ENCODE measurements at regions not wholly inside any gene's neighbourhood (a gene's known extent, or its start where the extent isn't known, plus 50 kb on each side); places are given as distances from the start of the nearest gene placed in this dataset.

DNA sequence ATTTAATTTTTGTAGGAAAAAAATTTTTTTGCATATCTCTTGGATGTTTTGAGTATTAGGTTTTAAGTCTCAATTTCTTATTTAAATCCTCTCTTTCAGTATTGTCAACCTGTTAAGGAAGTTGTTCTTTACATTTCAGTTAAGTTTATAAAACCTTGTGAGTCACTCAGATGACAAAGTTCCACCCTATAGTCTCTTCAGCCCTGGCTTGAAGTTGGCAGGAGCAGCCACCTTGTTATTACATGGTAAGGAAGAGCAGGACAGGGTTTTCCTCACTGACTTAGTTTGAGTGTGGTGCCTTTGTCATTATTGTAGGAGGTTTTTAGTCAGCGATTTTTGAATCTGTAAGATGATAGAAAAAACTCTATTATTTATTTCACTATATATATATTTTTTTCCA is 2143.9 kb downstream of the MRPL39 start:
- DNase-seq (ENCODE audit: low read depth): no peak

DNA sequence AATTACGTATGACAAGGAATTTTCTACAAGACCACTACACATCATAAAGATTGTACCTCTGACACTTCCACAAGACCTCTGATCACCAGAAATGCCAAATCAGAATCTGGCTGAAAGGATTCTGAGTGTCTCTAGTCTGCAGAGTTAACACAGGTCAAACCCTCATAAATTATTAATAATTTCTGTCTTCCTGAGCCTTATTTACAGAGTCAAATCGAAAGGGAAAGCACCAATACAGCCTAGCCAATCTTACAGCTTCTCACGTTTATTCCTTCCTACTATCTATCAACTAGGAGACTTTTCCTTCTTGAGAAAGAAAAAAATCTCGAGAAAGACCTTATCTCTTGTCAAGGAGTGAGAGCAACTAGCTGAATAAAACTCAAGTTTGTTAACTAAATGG is 2151.6 kb downstream of the MRPL39 start:
- DNase-seq (ENCODE audit: low read depth): no peak

DNA sequence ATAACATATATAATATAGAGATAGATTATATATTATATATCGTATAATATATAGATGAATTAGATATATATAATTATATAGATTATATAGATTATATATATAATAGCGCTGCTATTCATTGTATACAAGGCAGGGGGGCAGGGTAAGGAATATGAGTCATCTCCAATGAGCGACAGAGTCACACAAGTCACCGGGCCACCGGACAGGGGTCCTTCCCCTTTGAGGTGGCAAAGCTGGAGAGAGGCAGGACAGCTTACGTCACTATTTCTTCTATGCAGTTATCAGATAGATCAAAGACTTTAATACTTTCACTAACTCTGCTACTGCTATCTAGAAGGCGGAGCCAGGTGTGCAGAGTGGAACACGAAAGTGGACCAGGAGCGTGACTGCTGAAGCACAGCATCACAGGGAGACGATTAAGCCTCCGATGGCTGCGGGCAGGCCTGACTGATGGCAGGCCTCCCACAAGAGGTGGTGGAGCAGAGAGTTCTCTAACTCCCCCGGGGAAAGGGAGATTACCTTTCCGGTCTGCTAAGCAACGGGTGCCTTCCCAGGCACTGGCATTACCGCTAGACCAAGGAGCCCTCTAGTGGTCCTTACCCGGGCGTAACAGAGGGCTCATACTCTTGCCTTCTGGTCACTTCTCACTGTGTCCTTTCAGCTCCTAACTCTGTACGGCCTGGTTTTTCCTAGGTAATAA is 2154.7 kb downstream of the MRPL39 start:
- DNase-seq (ENCODE audit: low read depth): peak; percentile 1

DNA sequence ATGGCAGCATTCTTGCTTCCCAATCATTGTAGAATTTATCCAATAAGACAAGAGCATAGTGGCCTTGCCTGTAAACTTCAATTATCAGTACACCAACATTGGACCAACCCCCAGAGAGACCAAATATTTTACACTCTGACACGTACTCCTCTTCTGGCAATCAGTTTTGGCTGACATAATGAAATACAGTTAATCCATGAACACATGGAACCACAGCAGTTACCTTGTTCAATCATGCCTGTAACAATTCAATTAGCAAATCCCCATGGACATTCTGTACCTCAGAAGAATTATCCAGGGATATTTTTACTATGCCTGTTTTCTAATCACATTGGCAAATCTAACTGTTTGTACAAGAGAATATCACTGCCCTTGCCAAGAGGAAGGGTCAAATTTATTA is 2162.0 kb downstream of the MRPL39 start:
- DNase-seq (ENCODE audit: low read depth): no peak

DNA sequence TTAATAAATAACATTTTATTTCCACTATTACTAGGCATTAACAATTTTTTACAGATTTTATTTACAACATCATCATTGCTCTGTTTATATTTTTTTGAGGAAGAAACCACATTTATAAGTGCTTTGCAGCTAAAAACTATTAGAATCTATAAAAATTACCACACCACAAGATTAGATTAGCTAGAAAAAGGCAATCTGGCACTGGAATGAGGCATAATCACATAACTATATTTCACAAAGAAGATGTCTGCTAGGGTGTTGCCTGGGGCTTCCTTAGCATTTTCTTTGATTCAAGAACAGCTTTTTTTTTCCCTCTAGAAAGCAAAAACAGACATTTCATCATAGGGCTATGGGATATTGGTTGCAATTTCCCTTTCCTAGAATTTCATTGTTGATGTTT is 2169.2 kb downstream of the MRPL39 start:
- no peak for DNase-seq (ENCODE audit: low read depth)

DNA sequence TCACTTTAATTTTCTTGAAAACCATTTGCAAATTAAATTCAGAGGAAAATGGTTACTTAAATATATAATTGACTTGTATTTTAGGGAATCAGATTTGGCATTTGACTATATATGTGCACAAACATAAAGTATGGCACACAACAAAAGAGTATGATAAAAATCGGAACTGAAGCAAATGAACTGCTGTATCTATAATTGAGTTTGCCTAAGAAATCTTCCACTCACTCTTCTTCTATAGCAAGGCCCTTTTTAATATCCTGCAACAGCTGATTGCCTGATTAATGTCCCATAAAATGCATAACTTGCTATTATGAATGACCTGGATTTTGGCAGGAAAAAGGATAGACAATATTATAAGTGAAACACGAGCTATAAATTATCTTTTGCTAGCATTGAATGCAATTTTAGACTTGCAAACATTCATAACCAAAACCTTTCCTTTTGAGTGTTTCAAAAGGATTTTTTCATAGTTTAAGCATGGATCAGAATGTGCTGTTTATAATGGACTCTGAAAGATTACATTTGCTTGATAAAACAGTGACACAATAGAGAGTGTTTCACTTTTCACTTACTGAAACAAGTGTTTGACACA is 2204.3 kb downstream of the MRPL39 start:
- no peak for DNase-seq (ENCODE audit: low read depth)

DNA sequence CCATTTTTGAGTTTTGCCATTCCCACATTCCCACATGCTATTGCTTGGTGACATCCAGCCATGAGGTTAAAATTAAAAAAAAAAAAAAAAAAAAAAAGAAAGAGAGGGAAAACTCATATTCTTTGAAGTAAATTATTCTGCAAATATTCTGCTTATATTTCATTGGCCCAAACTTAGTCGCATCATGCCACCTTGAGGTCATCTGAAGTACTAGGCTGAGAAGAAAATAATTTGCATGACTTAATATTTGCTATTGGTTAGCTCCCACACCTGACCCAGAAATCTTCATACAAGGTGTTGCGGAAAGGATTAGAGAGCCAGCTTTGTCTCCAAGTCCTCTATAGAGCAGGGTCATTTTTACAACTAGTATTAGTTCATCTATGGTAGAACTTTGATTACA is 2206.0 kb downstream of the MRPL39 start:
- DNase-seq (ENCODE audit: low read depth): no peak

DNA sequence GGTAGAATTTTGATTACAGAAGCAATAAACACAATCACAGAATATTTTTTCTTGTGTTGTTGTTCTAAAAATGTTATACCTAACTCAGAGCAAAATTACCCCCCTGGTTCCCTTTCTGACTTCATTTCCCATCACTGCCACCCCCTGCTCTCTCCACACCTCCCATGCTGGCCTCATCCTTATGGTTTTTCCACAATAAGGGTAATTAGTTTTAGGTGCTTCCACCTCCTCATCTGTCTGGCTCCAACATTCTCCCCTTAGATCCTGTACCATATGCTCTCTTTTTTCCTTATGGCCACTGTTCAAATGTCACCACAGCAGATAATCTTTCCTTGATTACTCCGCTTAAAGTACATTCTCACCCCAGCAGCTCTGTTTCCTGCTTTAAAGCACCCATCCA is 2208.6 kb downstream of the MRPL39 start:
- DNase-seq (ENCODE audit: low read depth): no peak

DNA sequence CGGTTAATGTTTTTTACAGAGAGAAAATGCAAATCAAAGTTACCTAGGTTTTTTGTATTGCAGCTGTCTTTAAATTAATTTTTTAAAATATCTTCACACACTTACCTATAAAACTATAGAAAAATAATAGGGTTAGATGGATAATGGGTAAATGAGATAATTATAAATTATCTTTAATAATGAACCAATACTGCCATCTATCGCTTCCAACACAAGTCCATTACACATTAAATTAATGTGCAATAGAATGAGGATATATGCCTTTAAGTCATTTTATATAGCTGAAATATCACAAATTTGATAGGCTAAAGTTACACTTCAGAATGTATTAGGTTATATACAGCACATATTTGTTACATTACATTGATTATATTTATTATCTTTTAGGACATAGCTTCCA is 2212.8 kb downstream of the MRPL39 start:
- DNase-seq (ENCODE audit: low read depth): no peak

DNA sequence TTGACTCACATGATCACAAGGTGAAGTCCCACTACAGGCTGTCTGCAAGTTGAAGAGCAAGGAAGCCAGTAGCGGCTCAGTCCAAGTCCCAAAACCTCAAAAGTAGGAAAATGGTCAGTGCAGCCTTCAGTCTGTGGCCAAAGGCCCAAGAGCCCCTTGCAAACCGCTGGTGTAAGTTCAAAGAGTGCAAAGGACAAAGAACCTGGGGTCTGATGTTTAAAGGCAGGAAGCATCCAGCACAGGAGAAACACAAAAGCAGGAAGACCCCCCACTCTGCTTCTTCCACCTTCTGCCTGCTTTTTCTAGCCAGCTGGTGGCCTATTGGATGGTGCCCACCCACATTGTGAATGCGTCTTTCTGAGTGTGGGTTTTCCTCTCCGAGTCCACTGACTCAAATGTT is 2222.6 kb downstream of the MRPL39 start:
- DNase-seq (ENCODE audit: low read depth): no peak

DNA sequence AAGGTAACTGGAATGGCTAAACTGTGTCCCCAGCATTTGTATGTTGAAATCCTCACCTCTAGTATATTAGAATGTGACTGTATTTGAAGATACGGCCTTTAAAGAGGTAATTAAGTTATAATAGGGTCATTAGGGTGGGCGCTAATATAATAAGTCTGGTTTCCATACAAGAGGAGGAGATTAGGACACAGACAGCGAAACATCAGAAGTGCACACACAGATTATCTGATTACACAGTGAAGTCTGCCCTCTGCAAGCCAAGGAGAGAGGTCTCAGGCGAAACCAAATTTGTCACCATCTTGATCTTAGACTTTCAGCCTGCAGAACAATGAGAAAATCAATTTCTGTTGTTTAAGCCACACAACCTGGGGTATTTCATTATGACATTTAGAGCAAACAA is 2233.1 kb downstream of the MRPL39 start:
- no peak for DNase-seq (ENCODE audit: low read depth)

DNA sequence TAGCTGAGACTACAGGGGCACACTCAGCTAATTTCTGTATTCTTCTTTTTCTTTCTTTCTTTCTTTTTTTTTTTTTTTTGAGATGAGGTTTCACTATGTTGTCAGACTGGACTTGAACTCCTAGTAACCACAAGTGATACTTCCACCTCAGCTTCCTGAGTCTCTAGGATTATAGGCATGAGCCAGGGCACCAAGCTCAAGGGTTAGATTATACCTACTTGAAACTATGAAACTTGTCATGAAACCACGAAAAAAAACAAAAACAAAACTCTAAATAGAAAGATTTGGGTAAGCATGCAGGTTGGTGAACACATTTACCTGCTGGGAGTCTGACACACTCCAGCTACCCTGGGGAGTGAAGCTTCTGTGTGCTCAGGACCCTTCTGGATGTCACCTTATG is 2250.4 kb downstream of the MRPL39 start:
- no peak for DNase-seq (ENCODE audit: low read depth)

DNA sequence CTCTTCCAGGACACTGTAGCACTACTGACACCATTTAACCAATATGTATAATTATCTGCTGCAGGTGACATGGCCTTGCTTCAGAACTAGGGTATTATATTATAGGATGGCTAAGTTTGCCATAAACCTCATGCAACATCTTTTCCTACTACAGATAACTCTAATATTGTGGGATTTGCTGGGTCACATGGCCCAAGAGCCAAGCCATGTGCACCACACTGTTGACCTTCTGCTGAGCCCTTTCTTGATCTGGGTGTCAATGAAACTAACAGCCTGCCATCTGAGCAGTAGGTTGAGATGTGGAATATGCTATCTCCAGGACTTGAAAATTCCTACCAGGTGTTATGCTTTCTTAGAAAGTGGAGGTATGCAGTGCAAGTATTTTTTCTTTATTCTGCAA is 2291.1 kb downstream of the MRPL39 start:
- no peak for DNase-seq (ENCODE audit: low read depth)

DNA sequence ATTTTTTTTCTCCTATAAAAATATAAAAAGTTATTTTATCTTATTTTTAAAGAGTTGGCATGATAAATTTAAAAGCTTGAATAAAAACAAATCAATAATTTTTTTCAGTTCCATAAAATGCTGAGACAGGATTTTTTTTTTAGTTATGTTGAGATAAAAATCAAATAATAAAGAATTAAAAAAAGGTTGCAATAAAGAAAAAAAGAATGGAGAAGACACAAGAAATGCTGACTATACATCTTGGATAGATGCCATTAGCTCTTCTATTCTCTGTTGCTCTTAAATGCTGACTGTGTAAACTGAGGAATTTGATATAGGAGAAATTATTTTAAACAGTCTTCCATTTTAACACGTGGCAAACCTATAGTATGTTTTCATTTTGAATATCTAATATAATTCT is 2298.5 kb downstream of the MRPL39 start:
- DNase-seq (ENCODE audit: low read depth): no peak

DNA sequence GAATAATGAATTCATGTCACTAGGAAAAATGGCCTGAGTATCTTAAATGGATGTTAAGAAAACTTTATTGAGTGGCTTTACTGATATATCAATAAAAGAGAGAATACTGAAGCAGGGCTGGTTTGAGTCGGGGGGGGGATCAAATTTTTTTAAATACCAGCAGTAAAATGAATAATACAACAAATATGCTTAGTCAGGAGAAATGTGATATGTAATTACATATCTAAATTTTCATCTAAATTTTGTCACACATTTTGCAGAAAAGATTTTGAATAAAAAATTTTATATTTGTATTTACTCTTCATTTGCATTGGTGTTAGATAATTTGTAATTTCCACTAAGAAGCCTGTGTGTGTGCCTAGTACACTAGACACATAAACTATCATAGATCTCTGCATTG is 2300.2 kb downstream of the MRPL39 start:
- DNase-seq (ENCODE audit: low read depth): no peak

DNA sequence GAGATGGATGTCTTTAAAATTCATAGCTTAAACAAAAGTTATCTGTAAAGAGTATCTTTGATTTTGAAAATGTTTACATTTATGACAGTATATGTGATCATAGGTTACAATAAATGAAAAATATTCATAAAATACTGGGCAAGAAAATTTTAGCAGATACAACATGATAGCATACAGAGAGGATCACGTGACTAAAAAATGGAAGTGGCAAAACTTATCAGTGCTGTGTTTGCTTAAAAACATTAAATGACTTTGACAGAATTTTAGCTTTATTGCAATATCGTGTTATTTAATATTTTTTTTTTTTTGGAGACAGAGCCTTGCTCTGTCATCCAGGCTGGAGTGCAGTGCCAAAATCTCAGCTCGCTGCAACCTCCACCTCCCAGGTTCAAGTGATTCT is 2294.1 kb downstream of the NCAM2 start:
- no peak for DNase-seq (ENCODE audit: low read depth)

DNA sequence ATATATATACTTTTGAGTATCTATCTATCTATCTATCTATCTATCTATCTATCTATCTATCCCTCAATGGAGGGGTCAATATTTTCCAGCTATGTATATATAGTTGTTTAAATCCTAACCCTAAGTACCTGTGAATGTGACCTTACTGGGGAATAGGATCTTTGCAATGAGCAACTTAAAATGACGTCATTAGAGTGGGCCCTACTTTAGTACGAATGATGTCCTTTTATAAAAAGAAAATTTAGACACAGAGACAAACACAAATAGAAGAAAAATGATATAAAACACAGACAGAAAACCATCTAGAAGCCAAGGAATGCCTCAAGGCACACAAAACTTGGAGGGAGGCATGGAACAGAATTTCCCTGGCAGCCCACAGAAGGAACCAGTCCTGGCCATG is 2283.7 kb downstream of the NCAM2 start:
- no peak for DNase-seq (ENCODE audit: low read depth)

DNA sequence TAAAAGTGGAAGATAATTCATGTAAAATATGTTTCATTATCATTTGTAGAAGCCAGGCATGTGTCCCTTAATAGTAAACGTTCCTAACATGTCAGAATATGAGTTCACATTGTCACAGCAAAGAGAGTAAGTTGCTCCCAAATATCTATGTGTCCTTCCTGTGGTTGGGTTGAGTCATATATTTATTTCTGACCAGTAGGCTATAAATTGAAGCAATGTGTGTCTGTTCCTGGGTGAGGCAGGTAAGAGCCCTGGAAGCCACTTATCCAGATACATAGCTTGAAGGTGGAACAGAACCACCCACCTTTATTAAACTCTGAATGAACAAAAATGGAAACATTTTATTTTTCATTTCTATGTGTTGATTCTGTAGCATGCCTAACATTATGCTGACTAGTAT is 2251.6 kb downstream of the NCAM2 start:
- DNase-seq (ENCODE audit: low read depth): no peak

DNA sequence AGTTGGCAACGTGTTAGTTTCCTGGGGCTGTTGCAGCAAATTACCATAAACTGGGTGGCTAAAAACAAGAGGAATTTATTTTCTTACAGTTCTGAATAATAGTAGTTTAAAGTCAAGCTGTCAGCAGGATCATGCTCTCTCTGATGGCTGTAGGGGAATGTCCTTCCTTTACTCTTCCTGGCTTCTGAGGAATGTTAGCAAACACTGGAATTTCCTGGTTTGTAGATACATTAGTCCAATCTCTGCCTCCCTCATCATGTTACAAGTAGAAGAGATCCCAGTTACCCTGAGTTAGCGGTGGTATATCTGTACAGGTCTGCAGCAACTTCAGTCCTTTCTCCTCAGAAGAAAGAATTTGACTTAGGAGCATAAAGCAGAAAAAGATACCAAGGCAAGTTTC is 2249.1 kb downstream of the NCAM2 start:
- DNase-seq (ENCODE audit: low read depth): no peak

DNA sequence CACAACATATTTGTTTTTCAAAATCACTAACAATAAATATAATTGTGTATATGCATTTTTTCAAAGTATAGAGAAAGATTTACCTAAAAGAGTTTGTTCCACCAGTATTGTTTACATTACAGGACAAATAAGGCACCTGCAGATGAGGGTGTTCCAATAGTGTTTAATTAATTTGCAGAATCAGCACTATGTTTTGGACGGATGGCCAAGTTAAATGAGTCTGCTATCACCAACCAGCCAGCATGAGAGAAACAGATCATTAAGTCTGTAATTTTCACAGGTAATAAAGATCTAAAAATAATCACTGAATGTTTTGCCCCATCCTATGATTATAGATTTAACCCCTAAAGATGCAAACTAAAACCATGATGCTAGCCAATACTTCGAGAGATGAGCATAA is 2247.0 kb downstream of the NCAM2 start:
- DNase-seq (ENCODE audit: low read depth): no peak

DNA sequence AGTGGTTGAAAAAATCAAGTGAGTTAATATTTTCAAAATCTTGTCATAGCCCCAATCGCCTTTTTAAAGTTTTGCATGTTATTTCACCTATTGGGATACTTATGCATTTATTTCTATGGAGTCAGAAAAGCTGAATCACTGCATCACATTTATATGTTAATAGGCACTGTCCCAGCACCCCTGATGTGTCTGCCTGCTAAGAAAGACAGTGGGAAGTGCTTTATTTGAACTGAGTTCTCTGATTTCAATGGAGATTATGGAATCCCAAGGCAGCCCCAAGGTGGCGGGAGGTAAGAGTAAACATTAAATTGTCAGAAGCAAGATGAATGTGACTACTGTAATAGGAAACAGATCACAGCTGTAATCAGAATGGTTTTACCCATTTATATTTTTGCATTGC is 2225.7 kb downstream of the NCAM2 start:
- DNase-seq (ENCODE audit: low read depth): no peak

DNA sequence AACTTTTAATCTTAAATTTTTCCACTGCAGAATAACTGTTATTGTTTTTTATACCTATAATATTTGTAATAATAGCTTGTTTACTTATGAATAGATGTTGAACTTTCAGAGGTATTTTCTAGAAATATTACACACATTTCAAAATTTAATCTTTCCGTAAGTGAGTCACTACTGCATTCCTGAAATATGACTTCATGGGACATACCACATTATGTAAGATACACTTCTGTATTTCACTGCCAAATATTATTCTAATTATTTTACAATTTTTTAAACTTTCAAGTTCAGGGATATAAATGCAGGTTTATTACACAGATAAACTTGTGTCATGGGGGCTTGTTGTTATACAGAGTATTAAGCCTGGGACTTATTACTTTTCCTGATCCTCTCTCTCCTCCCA is 2220.5 kb downstream of the NCAM2 start:
- DNase-seq (ENCODE audit: low read depth): no peak

DNA sequence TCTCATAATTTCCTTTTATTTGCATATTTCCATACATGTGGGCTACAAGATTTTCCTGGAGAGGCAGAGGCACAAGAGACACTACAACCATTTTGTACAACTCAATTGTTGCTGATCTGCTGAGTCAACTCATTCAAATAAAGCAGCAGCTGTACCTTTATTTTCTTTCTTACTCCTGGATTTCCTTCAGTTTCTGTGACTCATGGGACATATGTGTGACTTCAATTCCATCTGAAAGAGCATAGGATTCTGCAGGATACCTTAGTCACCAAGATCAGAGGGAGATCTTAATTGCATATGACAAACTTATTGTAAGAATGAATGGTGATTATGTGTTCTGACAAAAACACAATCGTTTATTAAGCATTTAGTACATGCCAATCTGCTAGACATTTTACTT is 2219.4 kb downstream of the NCAM2 start:
- DNase-seq (ENCODE audit: low read depth): no peak

DNA sequence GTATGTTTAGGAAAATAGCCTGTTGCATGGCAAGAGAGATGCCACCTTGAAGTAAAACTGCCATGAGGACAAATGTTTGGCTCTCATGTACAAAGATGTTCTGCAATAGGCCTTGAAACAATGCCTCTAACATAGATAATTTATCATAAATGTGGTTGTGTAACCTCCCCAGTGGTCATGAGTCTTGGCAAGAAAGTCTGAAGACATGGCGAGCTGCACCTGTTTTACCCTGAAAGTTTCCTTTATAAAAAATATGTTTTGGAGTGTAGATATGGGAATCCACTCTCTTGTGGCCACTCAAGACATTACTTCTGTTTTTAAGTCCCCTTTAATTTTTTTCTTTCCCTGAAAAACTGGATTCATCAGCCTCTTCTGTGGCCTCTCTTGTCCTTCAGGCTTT is 2217.1 kb downstream of the NCAM2 start:
- no peak for DNase-seq (ENCODE audit: low read depth)
